ENCODE measurements at regions not wholly inside any gene's neighbourhood (a gene's known extent, or its start where the extent isn't known, plus 50 kb on each side); places are given as distances from the start of the nearest gene placed in this dataset.

GRCh38 chr2:21599417-21599816, 475.6 kb downstream of the TDRD15 start:
- Histone ChIP-seq H3K9me3 (ENCODE audit: control insufficient read depth in 3 of 3, low read length in 3 of 3) (peaks cover 0 to 2% (median 0%) of the 10 kb centered on the region in 3 donors), H3K27me3 (ENCODE audit: control insufficient read depth in 3 of 3, insufficient read depth in 3 of 3, low read length in 3 of 3) (no peaks in the 10 kb centered on the region), H3K4me1 (ENCODE audit: control insufficient read depth in 3 of 3, insufficient read depth in 3 of 3, low read length in 3 of 3) (no peaks in the 10 kb centered on the region), H3K36me3 (ENCODE audit: control insufficient read depth in 3 of 3, insufficient read depth in 3 of 3, low read length in 3 of 3) (no peaks in the 10 kb centered on the region), H3K4me3 (ENCODE audit: low read length in 3 of 3) (no peak overlapping the region), H3K9ac (ENCODE audit: low read depth in 1 of 3, low read length in 3 of 3) (no peak overlapping the region), H3K27ac (ENCODE audit: low read depth, low read length) (no peak overlapping the region)

DNA sequence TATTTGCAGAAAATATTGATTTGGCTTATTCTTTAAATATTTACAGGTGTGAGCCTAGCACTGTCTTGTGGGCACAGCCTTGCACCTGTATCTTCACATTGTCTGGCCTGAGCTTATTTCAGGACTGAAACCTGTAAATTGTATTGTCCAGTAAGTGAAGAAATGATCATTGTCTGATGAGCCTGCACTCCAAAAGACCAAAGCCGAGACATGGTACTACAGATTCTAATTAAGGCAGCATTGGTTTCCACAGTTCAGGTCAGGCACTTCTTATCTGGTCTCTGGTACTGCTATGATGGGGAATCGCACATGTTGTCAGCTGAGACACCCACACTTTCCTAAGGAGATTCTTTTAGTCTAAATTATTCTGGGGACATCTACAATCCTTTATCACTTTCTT, 479.0 kb downstream of the TDRD15 start:
- Histone ChIP-seq H3K36me3 (ENCODE audit: control insufficient read depth in 3 of 3, insufficient read depth in 3 of 3, low read length in 3 of 3) (no peaks in the 10 kb centered on the region), H3K4me1 (ENCODE audit: control insufficient read depth in 3 of 3, insufficient read depth in 3 of 3, low read length in 3 of 3) (no peaks in the 10 kb centered on the region), H3K9ac (ENCODE audit: low read depth in 1 of 3, low read length in 3 of 3) (no peak overlapping the region), H3K4me3 (ENCODE audit: low read length in 3 of 3) (no peak overlapping the region), H3K27me3 (ENCODE audit: control insufficient read depth in 3 of 3, insufficient read depth in 3 of 3, low read length in 3 of 3) (no peaks in the 10 kb centered on the region), H3K27ac (ENCODE audit: low read depth, low read length) (no peak overlapping the region), H3K9me3 (ENCODE audit: control insufficient read depth in 3 of 3, low read length in 3 of 3) (no peaks in the 10 kb centered on the region)

DNA sequence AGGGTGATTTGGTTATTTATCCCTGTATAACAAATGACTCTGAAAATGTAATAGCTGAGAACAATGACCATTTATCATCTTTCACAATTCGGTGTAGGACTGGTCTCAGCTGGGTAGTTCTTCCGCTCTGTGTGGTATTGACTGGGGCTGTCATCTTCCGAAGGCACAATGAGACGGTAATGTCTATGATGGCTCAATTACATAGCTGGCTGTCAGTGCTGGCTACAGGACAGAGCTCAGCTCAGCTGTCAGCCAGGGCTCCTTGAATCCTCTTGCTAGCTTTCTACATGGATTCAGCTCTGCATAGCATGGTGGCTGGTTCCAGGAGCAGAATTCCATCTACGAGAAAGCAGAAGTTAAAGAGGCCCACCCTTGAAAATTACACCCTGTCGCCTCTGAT, 483.8 kb downstream of the TDRD15 start:
- H3K36me3 ChIP-seq (ENCODE audit: control insufficient read depth in 3 of 3, insufficient read depth in 3 of 3, low read length in 3 of 3), result no peaks in the 10 kb centered on the region
- no peak overlapping the region for H3K4me3 ChIP-seq (ENCODE audit: low read length in 3 of 3)
- H3K4me1 ChIP-seq (ENCODE audit: control insufficient read depth in 3 of 3, insufficient read depth in 3 of 3, low read length in 3 of 3), result no peaks in the 10 kb centered on the region
- H3K9me3 ChIP-seq (ENCODE audit: control insufficient read depth in 3 of 3, low read length in 3 of 3), result no peaks in the 10 kb centered on the region
- no peak overlapping the region for H3K9ac ChIP-seq (ENCODE audit: low read depth in 1 of 3, low read length in 3 of 3)
- H3K27me3 ChIP-seq (ENCODE audit: control insufficient read depth in 3 of 3, insufficient read depth in 3 of 3, low read length in 3 of 3), result no peaks in the 10 kb centered on the region
- H3K27ac ChIP-seq (ENCODE audit: low read depth, low read length), result no peak overlapping the region

GRCh38 chr2:21610304-21610703, 486.5 kb downstream of the TDRD15 start:
- no peaks in the 10 kb centered on the region for H3K4me1 ChIP-seq (ENCODE audit: control insufficient read depth in 3 of 3, insufficient read depth in 3 of 3, low read length in 3 of 3)
- H3K4me3 ChIP-seq (ENCODE audit: low read length in 3 of 3), result no peak overlapping the region
- H3K9ac ChIP-seq (ENCODE audit: low read depth in 1 of 3, low read length in 3 of 3), result no peak overlapping the region
- H3K27ac ChIP-seq (ENCODE audit: low read depth, low read length), result no peak overlapping the region
- H3K27me3 ChIP-seq (ENCODE audit: control insufficient read depth in 3 of 3, insufficient read depth in 3 of 3, low read length in 3 of 3), result no peaks in the 10 kb centered on the region
- peaks cover 0 to 2% (median 0%) of the 10 kb centered on the region in 3 donors for H3K9me3 ChIP-seq (ENCODE audit: control insufficient read depth in 3 of 3, low read length in 3 of 3)
- H3K36me3 ChIP-seq (ENCODE audit: control insufficient read depth in 3 of 3, insufficient read depth in 3 of 3, low read length in 3 of 3), result no peaks in the 10 kb centered on the region

GRCh38 chr2:21617885-21618434, 494.2 kb downstream of the TDRD15 start:
- no peak overlapping the region for H3K27ac ChIP-seq (ENCODE audit: low read depth, low read length)
- H3K9ac ChIP-seq (ENCODE audit: low read depth in 1 of 3, low read length in 3 of 3), result no peak overlapping the region
- H3K9me3 ChIP-seq (ENCODE audit: control insufficient read depth in 3 of 3, low read length in 3 of 3), result peaks cover 0 to 2% (median 2%) of the 10 kb centered on the region in 3 donors
- H3K36me3 ChIP-seq (ENCODE audit: control insufficient read depth in 3 of 3, insufficient read depth in 3 of 3, low read length in 3 of 3), result no peaks in the 10 kb centered on the region
- no peaks in the 10 kb centered on the region for H3K27me3 ChIP-seq (ENCODE audit: control insufficient read depth in 3 of 3, insufficient read depth in 3 of 3, low read length in 3 of 3)
- H3K4me3 ChIP-seq (ENCODE audit: low read length in 3 of 3), result no peak overlapping the region
- no peaks in the 10 kb centered on the region for H3K4me1 ChIP-seq (ENCODE audit: control insufficient read depth in 3 of 3, insufficient read depth in 3 of 3, low read length in 3 of 3)

- H3K9me3 ChIP-seq (ENCODE audit: control insufficient read depth in 3 of 3, low read length in 3 of 3), result peaks cover 0 to 2% (median 0%) of the 10 kb centered on the region in 3 donors
- no peak overlapping the region for H3K4me3 ChIP-seq (ENCODE audit: low read length in 3 of 3)
- H3K36me3 ChIP-seq (ENCODE audit: control insufficient read depth in 3 of 3, insufficient read depth in 3 of 3, low read length in 3 of 3), result no peaks in the 10 kb centered on the region
- no peaks in the 10 kb centered on the region for H3K4me1 ChIP-seq (ENCODE audit: control insufficient read depth in 3 of 3, insufficient read depth in 3 of 3, low read length in 3 of 3)
- H3K9ac ChIP-seq (ENCODE audit: low read depth in 1 of 3, low read length in 3 of 3), result no peak overlapping the region
- no peaks in the 10 kb centered on the region for H3K27me3 ChIP-seq (ENCODE audit: control insufficient read depth in 3 of 3, insufficient read depth in 3 of 3, low read length in 3 of 3)
- H3K27ac ChIP-seq (ENCODE audit: low read depth, low read length), result no peak overlapping the region
These were observed 497.0 kb downstream of the TDRD15 start for GRCh38 chr2:21620771-21621170.

DNA sequence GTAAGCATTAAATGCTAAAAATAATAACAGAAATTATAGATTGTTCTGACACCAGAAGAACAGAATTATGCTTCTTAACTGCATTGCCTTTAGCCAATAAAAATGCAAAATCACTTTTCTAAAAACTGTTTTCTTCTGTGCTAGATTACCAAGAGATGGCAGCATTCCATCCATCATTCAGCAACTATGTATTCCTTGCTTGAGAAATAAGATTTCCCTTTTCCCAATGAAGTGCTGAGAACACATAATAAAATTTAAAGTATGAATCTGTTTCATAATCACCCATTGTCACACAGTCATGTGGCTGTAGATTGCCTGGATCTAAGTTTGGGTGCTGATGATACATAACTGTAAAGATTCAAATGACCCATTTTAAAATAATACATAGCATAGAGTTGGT, 504.2 kb downstream of the TDRD15 start:
- H3K36me3 ChIP-seq (ENCODE audit: control insufficient read depth in 3 of 3, insufficient read depth in 3 of 3, low read length in 3 of 3), result no peaks in the 10 kb centered on the region
- no peaks in the 10 kb centered on the region for H3K9me3 ChIP-seq (ENCODE audit: control insufficient read depth in 3 of 3, low read length in 3 of 3)
- no peaks in the 10 kb centered on the region for H3K27me3 ChIP-seq (ENCODE audit: control insufficient read depth in 3 of 3, insufficient read depth in 3 of 3, low read length in 3 of 3)
- H3K4me3 ChIP-seq (ENCODE audit: low read length in 3 of 3), result no peak overlapping the region
- H3K4me1 ChIP-seq (ENCODE audit: control insufficient read depth in 3 of 3, insufficient read depth in 3 of 3, low read length in 3 of 3), result no peaks in the 10 kb centered on the region
- H3K27ac ChIP-seq (ENCODE audit: low read depth, low read length), result no peak overlapping the region
- no peak overlapping the region for H3K9ac ChIP-seq (ENCODE audit: low read depth in 1 of 3, low read length in 3 of 3)

- Histone ChIP-seq H3K4me1 (ENCODE audit: control insufficient read depth in 3 of 3, insufficient read depth in 3 of 3, low read length in 3 of 3) (no peaks in the 10 kb centered on the region), H3K9me3 (ENCODE audit: control insufficient read depth in 3 of 3, low read length in 3 of 3) (no peaks in the 10 kb centered on the region)
These were observed 509.2 kb downstream of the TDRD15 start for GRCh38 chr2:21633015-21633414.

DNA sequence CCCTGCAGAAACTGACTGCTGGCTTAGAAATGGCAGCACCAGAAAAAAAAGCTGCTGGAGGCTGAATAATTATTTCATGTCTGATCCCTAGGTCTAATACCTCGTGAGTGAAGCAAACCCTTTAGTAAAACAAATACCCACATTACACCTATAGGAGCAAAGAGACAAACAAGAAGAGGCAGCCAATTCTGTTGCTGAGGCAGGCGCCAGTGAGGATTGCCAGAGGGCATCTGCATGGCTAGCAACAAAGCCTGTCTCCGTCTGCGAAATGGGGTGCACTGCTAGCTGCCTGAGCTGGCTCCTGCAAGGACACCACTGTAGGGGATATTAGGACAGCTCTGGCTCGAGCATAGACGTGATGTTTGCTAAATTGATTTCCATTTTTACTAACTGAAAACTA, 509.7 kb downstream of the TDRD15 start:
- Histone ChIP-seq H3K27me3 (ENCODE audit: control insufficient read depth in 3 of 3, insufficient read depth in 3 of 3, low read length in 3 of 3) (no peaks in the 10 kb centered on the region), H3K9me3 (ENCODE audit: control insufficient read depth in 3 of 3, low read length in 3 of 3) (no peaks in the 10 kb centered on the region), H3K4me1 (ENCODE audit: control insufficient read depth in 3 of 3, insufficient read depth in 3 of 3, low read length in 3 of 3) (no peaks in the 10 kb centered on the region), H3K27ac (ENCODE audit: low read depth, low read length) (no peak overlapping the region), H3K36me3 (ENCODE audit: control insufficient read depth in 3 of 3, insufficient read depth in 3 of 3, low read length in 3 of 3) (no peaks in the 10 kb centered on the region), H3K4me3 (ENCODE audit: low read length in 3 of 3) (no peak overlapping the region), H3K9ac (ENCODE audit: low read depth in 1 of 3, low read length in 3 of 3) (no peak overlapping the region)

More at GRCh38 chr2:21633015-21633414, 509.2 kb downstream of the TDRD15 start:
- H3K9ac ChIP-seq (ENCODE audit: low read depth in 1 of 3, low read length in 3 of 3), result no peak overlapping the region
- no peak overlapping the region for H3K4me3 ChIP-seq (ENCODE audit: low read length in 3 of 3)
- H3K27ac ChIP-seq (ENCODE audit: low read depth, low read length), result no peak overlapping the region
- no peaks in the 10 kb centered on the region for H3K36me3 ChIP-seq (ENCODE audit: control insufficient read depth in 3 of 3, insufficient read depth in 3 of 3, low read length in 3 of 3)
- H3K27me3 ChIP-seq (ENCODE audit: control insufficient read depth in 3 of 3, insufficient read depth in 3 of 3, low read length in 3 of 3), result no peaks in the 10 kb centered on the region

- H3K4me3 ChIP-seq (ENCODE audit: low read length in 3 of 3), result no peak overlapping the region
- H3K4me1 ChIP-seq (ENCODE audit: control insufficient read depth in 3 of 3, insufficient read depth in 3 of 3, low read length in 3 of 3), result no peaks in the 10 kb centered on the region
- H3K27ac ChIP-seq (ENCODE audit: low read depth, low read length), result no peak overlapping the region
- no peak overlapping the region for H3K9ac ChIP-seq (ENCODE audit: low read depth in 1 of 3, low read length in 3 of 3)
- no peaks in the 10 kb centered on the region for H3K36me3 ChIP-seq (ENCODE audit: control insufficient read depth in 3 of 3, insufficient read depth in 3 of 3, low read length in 3 of 3)
- no peaks in the 10 kb centered on the region for H3K9me3 ChIP-seq (ENCODE audit: control insufficient read depth in 3 of 3, low read length in 3 of 3)
- no peaks in the 10 kb centered on the region for H3K27me3 ChIP-seq (ENCODE audit: control insufficient read depth in 3 of 3, insufficient read depth in 3 of 3, low read length in 3 of 3)
These were observed 510.1 kb downstream of the TDRD15 start for GRCh38 chr2:21633911-21634310.

DNA sequence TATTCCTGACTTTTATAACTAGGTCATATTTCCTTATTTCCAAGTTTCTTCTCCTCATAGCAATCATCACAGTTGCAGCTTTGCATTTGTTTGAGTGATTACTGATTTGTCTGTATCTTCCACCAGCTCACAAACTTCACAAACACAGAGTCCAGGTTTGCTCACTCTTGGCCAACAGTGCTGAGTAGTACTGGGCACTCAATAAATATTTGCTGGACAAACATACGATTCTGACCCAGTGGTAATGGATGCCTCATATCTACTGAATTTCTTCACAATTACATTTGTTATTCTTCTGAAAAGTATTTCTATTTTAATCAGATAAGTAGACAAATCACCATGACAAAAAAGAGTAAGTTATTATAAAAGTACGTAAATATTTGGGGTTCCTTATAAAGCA, 516.3 kb downstream of the TDRD15 start:
- no peak overlapping the region for H3K4me3 ChIP-seq (ENCODE audit: low read length in 3 of 3)
- no peak overlapping the region for H3K9ac ChIP-seq (ENCODE audit: low read depth in 1 of 3, low read length in 3 of 3)
- H3K9me3 ChIP-seq (ENCODE audit: control insufficient read depth in 3 of 3, low read length in 3 of 3), result no peaks in the 10 kb centered on the region
- H3K27ac ChIP-seq (ENCODE audit: low read depth, low read length), result no peak overlapping the region
- no peaks in the 10 kb centered on the region for H3K36me3 ChIP-seq (ENCODE audit: control insufficient read depth in 3 of 3, insufficient read depth in 3 of 3, low read length in 3 of 3)
- H3K4me1 ChIP-seq (ENCODE audit: control insufficient read depth in 3 of 3, insufficient read depth in 3 of 3, low read length in 3 of 3), result no peaks in the 10 kb centered on the region
- no peaks in the 10 kb centered on the region for H3K27me3 ChIP-seq (ENCODE audit: control insufficient read depth in 3 of 3, insufficient read depth in 3 of 3, low read length in 3 of 3)
